IMR-90 (cell line): ENCODE measurements at regions not wholly inside any gene's neighbourhood (a gene's known extent, or its start where the extent isn't known, plus 50 kb on each side); places are given as distances from the start of the nearest gene placed in this dataset.
"Not testable (repeated sequence)": the region's sequence is repeated elsewhere in the genome, so short reads cannot be mapped to it uniquely, and the experiment has no call there.

Source experiments
- ATAC-seq: fragments of 200-7000 bp; cut with Tn5 transposase; 2 replicates; pipeline ENCODE4 v1.9.1; 2020; ENCODE audit warnings: low read depth, mild to moderate bottlenecking, moderate library complexity
- BruUV-seq: library from RNA; stranded (reverse); fragments of 400-500 nt; replicated peaks from 2 replicates; lab custom pipeline; 2021; lab: Mats Ljungman, UMichigan
- CTCF ChIA-PET: fragments of 300-600 bp; formaldehyde crosslinking; extraction: SDS; loops from one replicate; lab custom pipeline; 2021; ENCODE audit warnings: antibody characterized with exemption; lab: Yijun Ruan, JAX
- POLR2A ChIA-PET: fragments of 300-600 bp; sonication (Branson Sonifier 250); formaldehyde crosslinking; loops from one replicate; lab custom pipeline; 2022; ENCODE audit warnings: antibody characterized with exemption; ENCODE audit not compliant: unreplicated experiment; lab: Charles Lee
- DNase-seq: peaks from one replicate; pipeline ENCODE4 v3.0.0; 2013
- H2AFZ ChIP-seq: replicated peaks from 2 replicates; pipeline ENCODE3; 2013; ENCODE audit warnings: low read length, mild to moderate bottlenecking; ENCODE audit not compliant: poor library complexity
- H2AK5ac ChIP-seq: 2 replicates; pipeline ENCODE4 v1.6.1; 2013; ENCODE audit warnings: low read depth, low read length, inconsistent platforms
- H2AK9ac ChIP-seq: replicated peaks from 2 replicates; pipeline ENCODE3; 2013; ENCODE audit warnings: mild to moderate bottlenecking, low read depth, low read length, moderate library complexity; ENCODE audit not compliant: poor library complexity
- H2BK120ac ChIP-seq: 2 replicates; pipeline ENCODE4 v1.6.1; 2013; ENCODE audit warnings: low read depth, low read length, inconsistent platforms
- H2BK15ac ChIP-seq: 3 replicates; pipeline ENCODE4 v1.6.1; 2013; ENCODE audit warnings: low read depth, low read length, inconsistent platforms
- H2BK20ac ChIP-seq: 2 replicates; pipeline ENCODE4 v1.6.1; 2013; ENCODE audit warnings: low read depth, mild to moderate bottlenecking, inconsistent platforms, low read length, moderate library complexity
- H2BK5ac ChIP-seq: 2 replicates; pipeline ENCODE4 v1.6.1; 2013; ENCODE audit warnings: mild to moderate bottlenecking, low read depth, low read length, inconsistent platforms; ENCODE audit not compliant: poor library complexity, severe bottlenecking
- H3K14ac ChIP-seq: replicated peaks from 2 replicates; pipeline ENCODE4 v1.6.1; 2013; ENCODE audit warnings: low read depth, low read length, inconsistent platforms
- H3K18ac ChIP-seq: 2 replicates; pipeline ENCODE4 v1.6.1; 2013; ENCODE audit warnings: low read depth, low read length, control low read depth
- H3K23ac ChIP-seq: 2 replicates; pipeline ENCODE4 v1.6.1; 2013; ENCODE audit warnings: low read depth, low read length, inconsistent platforms
- H3K27ac ChIP-seq: 2 replicates; pipeline ENCODE4 v1.5.1; 2013; ENCODE audit warnings: mild to moderate bottlenecking, control low read depth, low read length; ENCODE audit not compliant: insufficient read depth
- H3K27me3 ChIP-seq: 2 replicates; pipeline ENCODE4 v1.6.1; 2013; ENCODE audit warnings: low read length; ENCODE audit not compliant: control insufficient read depth, insufficient read depth
- H3K36me3 ChIP-seq: 2 replicates; pipeline ENCODE4 v1.6.1; 2013; ENCODE audit warnings: low read length, mixed read lengths; ENCODE audit not compliant: control insufficient read depth, insufficient read depth
- H3K4ac ChIP-seq: 2 replicates; pipeline ENCODE4 v1.6.1; 2013; ENCODE audit warnings: low read depth, low read length, inconsistent platforms
- H3K4me1 ChIP-seq: 2 replicates; pipeline ENCODE4 v1.6.1; 2013; ENCODE audit warnings: low read length, mixed read lengths; ENCODE audit not compliant: control insufficient read depth, insufficient read depth
- H3K4me2 ChIP-seq: 2 replicates; pipeline ENCODE4 v1.6.1; 2013; ENCODE audit warnings: low read depth, mild to moderate bottlenecking, control low read depth, low read length, moderate library complexity
- H3K4me3 ChIP-seq: 2 replicates; pipeline ENCODE4 v1.5.1; 2013; ENCODE audit warnings: low read depth, mild to moderate bottlenecking, control low read depth, low read length, moderate library complexity; ENCODE audit not compliant: insufficient read depth
- H3K56ac ChIP-seq: 2 replicates; pipeline ENCODE4 v1.6.1; 2013; ENCODE audit warnings: low read length, inconsistent platforms; ENCODE audit not compliant: insufficient read depth; ENCODE audit errors: extremely low read depth
- H3K79me1 ChIP-seq, 2 experiments: 2 replicates each; pipeline ENCODE4 v1.6.1; 2013; ENCODE audit warnings: low read length in 2 of 2, inconsistent platforms in 1 of 2, low read depth in 1 of 2
- H3K9ac ChIP-seq: 2 replicates; pipeline ENCODE4 v1.6.1; 2013; ENCODE audit warnings: low read depth, low read length, control low read depth
- H3K9me1 ChIP-seq: 2 replicates; pipeline ENCODE4 v1.6.1; 2013; ENCODE audit warnings: low read length, inconsistent platforms; ENCODE audit not compliant: insufficient read depth
- H3K9me3 ChIP-seq: 2 replicates; pipeline ENCODE4 v1.6.1; 2013; ENCODE audit warnings: low read length; ENCODE audit not compliant: control insufficient read depth, insufficient read depth
- H4K20me1 ChIP-seq: 2 replicates; pipeline ENCODE4 v1.6.1; 2013; ENCODE audit warnings: low read length, inconsistent platforms; ENCODE audit not compliant: insufficient read depth
- H4K5ac ChIP-seq: 2 replicates; pipeline ENCODE4 v1.6.1; 2013; ENCODE audit warnings: mild to moderate bottlenecking, low read depth, low read length, control low read depth
- H4K8ac ChIP-seq, 2 experiments: 2 replicates each; pipeline ENCODE4 v1.6.1; 2013; ENCODE audit warnings: low read depth in 2 of 2, low read length in 2 of 2, control low read depth in 1 of 2, inconsistent platforms in 1 of 2
- H4K91ac ChIP-seq: 2 replicates; pipeline ENCODE4 v1.6.1; 2013; ENCODE audit warnings: low read depth, low read length, inconsistent platforms; ENCODE audit not compliant: insufficient read depth
- WGBS, 2 experiments: methylation state at CpG; one replicate each; pipeline versions ENCODE4 v1.1.5 to v1.1.7; 2013; ENCODE audit warnings: missing lambda C conversion rate in 2 of 2; ENCODE audit not compliant: insufficient read length in 1 of 2; ENCODE audit errors: extremely low coverage in 2 of 2; 5-methylcytosine and 5-hydroxymethylcytosine counted together
- dilution Hi-C: fragments of 300-500 bp; cut with HindIII; formaldehyde crosslinking; loops from one replicate; pipeline ENCODE4 v1.14.3; 2018; ENCODE audit warnings: low sequenced_read_pairs; ENCODE audit not compliant: unreplicated experiment
- in situ Hi-C: fragments of 300-500 bp; cut with MboI; formaldehyde crosslinking; loops from 3 replicates; pipeline ENCODE4 v1.14.3; 2019; ENCODE audit warnings: low sequenced_read_pairs, inconsistent platforms, mixed read lengths
- intact Hi-C: fragments of 100-400 bp; cut with micrococcal nuclease; formaldehyde crosslinking; loops from 2 replicates; pipeline ENCODE4 v1.10.0; 2022

DNA sequence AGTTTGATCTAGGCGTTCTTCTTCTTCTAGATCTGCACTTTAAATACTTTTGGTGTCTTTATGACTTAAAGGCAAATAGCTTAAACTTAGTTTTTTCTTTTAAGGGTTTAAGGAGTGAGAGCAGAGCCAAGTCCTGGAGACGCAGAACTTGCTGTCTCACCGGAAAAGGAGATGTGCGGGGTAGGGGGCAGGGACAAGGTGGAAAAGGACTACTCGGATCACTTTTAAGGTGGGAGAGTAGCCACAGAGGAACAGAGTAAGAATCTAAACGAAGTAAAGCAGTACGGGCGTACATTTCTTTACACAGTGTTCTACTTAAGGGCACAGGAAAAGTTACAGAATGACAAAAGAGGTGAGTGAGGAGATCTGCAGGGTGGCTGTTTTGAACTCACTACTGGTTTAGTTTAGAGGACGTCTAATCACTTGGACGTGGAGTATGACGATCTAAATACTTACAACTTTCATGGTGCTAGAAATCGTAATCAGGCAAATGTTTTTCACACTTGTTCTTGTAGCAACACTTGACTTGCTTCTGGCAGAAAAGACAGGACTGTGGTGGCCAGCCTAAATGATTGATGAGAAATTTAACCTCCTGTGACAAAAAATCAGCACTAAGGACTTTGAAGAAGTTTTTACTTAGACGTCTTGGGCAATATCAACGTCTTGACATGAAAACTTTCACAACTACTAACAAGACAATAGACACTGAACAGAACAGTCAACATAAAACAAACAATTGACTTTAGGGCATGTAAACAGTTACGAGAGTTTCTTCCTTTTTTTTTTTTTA is 127.0 kb downstream of the ART5 start:
- POLR2A ChIA-PET, H3K36me3 ChIP-seq, H3K9me1 ChIP-seq, in situ Hi-C loops, H3K23ac ChIP-seq, H3K4me2 ChIP-seq, H3K9ac ChIP-seq, H2BK5ac ChIP-seq, H4K8ac ChIP-seq, H4K91ac ChIP-seq, dilution Hi-C loops, H3K27me3 ChIP-seq, H4K5ac ChIP-seq, H2AK9ac ChIP-seq, CTCF ChIA-PET, H3K79me1 ChIP-seq, intact Hi-C loops, ATAC-seq, H3K4ac ChIP-seq, H2AK5ac ChIP-seq, BruUV-seq, H2AFZ ChIP-seq, H3K14ac ChIP-seq, H2BK120ac ChIP-seq, DNase-seq, H3K18ac ChIP-seq, H3K4me1 ChIP-seq, H2BK15ac ChIP-seq, H4K20me1 ChIP-seq, H3K27ac ChIP-seq, H3K9me3 ChIP-seq, H3K4me3 ChIP-seq, H2BK20ac ChIP-seq, H3K56ac ChIP-seq: not testable (repeated sequence)
- 41% methylated on average over 6 of the region's 15 CpGs; no CpG with 5 or more reads in 1 of the 2 experiments for WGBS, 2 experiments

- H3K36me3 ChIP-seq, in situ Hi-C loops, POLR2A ChIA-PET, DNase-seq, H3K56ac ChIP-seq, H4K5ac ChIP-seq, H3K4me2 ChIP-seq, H3K4ac ChIP-seq, intact Hi-C loops, dilution Hi-C loops, H2BK5ac ChIP-seq, H3K9ac ChIP-seq, H2AFZ ChIP-seq, H4K8ac ChIP-seq, H3K4me1 ChIP-seq, H2AK9ac ChIP-seq, H3K79me1 ChIP-seq, H3K9me1 ChIP-seq, H4K20me1 ChIP-seq, H2BK15ac ChIP-seq, H3K14ac ChIP-seq, CTCF ChIA-PET, H3K18ac ChIP-seq, ATAC-seq, H4K91ac ChIP-seq, H2AK5ac ChIP-seq, H3K4me3 ChIP-seq, H3K9me3 ChIP-seq, BruUV-seq, H3K27ac ChIP-seq, H3K27me3 ChIP-seq, H2BK20ac ChIP-seq, H3K23ac ChIP-seq, H2BK120ac ChIP-seq: not testable (repeated sequence)
- WGBS, 2 experiments: 51% methylated on average over 7 of the region's 12 CpGs; no CpG with 5 or more reads in 1 of the 2 experiments
Measured at GRCh38 chr11:3513311-3513710, 128.5 kb downstream of the ART5 start.
